ENCODE measurements at regions not wholly inside any gene's neighbourhood (a gene's known extent, or its start where the extent isn't known, plus 50 kb on each side); places are given as distances from the start of the nearest gene placed in this dataset.

DNA sequence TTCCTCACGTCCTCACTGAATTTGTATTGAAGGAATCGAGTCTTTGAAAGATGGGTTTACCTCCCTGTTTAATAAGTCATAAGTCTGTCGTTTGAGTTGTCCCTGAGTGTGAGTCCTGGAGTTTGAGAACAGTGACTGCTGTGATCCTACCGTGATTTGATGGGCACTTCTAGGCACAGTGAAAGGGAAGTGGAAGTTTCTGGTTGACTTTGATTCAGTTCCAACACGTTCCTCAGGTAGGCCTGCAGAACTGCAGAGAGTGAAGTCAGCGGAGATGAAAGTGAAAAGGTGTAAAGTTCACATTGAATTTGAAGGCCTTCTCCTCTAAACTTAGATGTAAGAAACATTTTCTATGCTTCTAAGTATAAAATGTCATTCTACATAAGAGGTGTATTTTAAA is 52.9 kb upstream of the ACKR3 start:
- DNase-seq (ENCODE audit: low spot score), result no peak
- no peaks in the 10 kb centered on the region for H3K27me3 ChIP-seq
- TF ChIP-seq, protein P1, sequence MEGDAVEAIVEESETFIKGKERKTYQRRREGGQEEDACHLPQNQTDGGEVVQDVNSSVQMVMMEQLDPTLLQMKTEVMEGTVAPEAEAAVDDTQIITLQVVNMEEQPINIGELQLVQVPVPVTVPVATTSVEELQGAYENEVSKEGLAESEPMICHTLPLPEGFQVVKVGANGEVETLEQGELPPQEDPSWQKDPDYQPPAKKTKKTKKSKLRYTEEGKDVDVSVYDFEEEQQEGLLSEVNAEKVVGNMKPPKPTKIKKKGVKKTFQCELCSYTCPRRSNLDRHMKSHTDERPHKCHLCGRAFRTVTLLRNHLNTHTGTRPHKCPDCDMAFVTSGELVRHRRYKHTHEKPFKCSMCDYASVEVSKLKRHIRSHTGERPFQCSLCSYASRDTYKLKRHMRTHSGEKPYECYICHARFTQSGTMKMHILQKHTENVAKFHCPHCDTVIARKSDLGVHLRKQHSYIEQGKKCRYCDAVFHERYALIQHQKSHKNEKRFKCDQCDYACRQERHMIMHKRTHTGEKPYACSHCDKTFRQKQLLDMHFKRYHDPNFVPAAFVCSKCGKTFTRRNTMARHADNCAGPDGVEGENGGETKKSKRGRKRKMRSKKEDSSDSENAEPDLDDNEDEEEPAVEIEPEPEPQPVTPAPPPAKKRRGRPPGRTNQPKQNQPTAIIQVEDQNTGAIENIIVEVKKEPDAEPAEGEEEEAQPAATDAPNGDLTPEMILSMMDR (IDR thresholded peaks at IDR 0.05), result no peak
- no peak overlapping the region for H3K27ac ChIP-seq
- H3K36me3 ChIP-seq, result no peaks in the 10 kb centered on the region
- H3K4me3 ChIP-seq, result no peak overlapping the region
- H3K4me1 ChIP-seq, result peaks cover 0 to 8% of the 10 kb centered on the region in 2 donors
- no peaks in the 10 kb centered on the region for H3K9me3 ChIP-seq

DNA sequence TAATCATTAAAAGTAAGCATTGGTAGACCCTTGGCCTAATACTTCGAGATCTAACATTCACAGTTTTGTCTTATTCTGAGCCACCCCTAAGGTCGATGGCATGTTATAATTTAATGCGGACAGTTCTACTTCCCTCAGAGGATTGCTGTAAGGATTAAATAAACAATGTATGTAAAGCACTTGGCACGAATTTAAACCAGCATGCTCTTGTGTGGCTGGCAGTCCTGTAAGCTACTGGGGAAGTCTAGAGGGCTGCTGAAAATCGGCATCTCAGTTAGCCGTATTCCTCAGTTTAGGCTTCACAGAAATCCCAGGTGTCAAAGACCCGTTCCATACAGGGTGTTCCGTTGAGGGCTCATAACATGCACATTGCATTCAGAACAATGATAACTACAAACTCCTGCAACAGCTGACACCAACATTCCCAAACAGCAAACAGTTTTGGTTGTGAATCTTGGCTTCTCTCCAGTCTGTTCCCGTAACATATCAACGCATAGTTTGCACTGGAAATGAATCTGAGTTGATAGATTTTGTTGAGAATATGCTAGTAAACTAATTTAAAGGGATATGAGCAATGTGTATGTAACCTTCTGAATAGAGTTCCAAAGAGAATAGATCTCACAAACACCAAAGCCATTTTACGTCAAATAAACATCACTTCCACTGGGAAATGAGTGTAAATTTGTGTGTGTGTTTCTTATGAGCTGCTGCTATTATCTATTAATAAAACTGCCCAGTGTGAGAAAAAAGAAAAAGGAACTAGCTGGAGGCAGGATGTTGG is 52.2 kb upstream of the ACKR3 start:
- Histone ChIP-seq H3K27ac (no peak overlapping the region), H3K4me3 (no peak overlapping the region), H3K4me1 (peaks cover 0 to 8% of the 10 kb centered on the region in 2 donors), H3K27me3 (no peaks in the 10 kb centered on the region), H3K36me3 (no peaks in the 10 kb centered on the region), H3K9me3 (no peaks in the 10 kb centered on the region)
- DNase-seq (ENCODE audit: low spot score), result no peak
- TF ChIP-seq, protein P1 (IDR thresholded peaks at IDR 0.05), result no peak

Measured in right atrium auricular region (tissue), 2 donors.